ENCODE measurements at regions not wholly inside any gene's neighbourhood (a gene's known extent, or its start where the extent isn't known, plus 50 kb on each side); places are given as distances from the start of the nearest gene placed in this dataset.
A peak's percentile ranks its signal among the peaks of the same experiment; 100 is the strongest.

DNA sequence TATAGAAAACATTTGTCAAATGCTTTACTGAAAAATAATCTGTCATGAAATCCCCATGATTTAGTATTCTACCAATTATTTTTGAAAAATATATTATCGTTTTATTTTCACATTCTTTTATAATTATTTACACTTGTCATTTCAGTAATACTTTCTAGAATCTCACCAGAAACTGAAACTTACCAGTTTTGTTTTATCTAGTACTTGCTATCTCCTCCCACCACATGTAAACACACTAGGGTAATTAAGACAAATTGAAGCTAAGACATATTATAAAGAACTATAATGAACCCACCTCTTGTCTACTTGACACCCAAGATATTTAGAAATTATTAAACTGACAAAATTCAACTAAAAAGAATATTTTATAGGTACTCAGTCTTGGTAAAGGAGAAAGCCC lies 51.5 kb upstream of the GRM3 start:
- peaks cover 8% of the 10 kb centered on the region for H3K9me3 Mint-ChIP-seq
- no peaks in the 10 kb centered on the region for H3K27me3 Mint-ChIP-seq
- no peaks in the 10 kb centered on the region for H3K36me3 Mint-ChIP-seq
- no peak overlapping the region for H3K27ac Mint-ChIP-seq
- no peak overlapping the region for H3K4me3 Mint-ChIP-seq
- no peaks in the 10 kb centered on the region for H3K4me1 Mint-ChIP-seq
- DNase-seq (ENCODE audit: low spot score in 2 of 2) (no peak), ATAC-seq (ENCODE audit: low read depth) (no peak)

DNA sequence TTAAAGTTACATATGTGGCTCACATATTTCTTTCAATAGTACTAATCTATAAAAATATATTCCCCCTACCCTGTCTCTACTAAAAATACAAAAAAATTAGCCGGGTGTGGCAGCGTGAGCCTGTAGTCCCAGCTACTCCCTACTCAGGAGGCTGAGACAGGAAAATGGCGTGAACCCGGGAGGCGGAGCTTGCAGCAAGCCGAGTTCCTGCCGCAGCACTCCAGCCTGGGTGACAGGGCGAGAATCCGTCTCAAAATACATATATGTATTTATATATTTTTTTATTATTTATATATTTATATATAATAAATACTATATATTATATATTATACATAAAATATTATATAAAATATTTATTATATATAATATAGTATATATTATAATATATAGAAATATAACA lies 69.7 kb upstream of the GRM3 start:
- Mint-ChIP-seq H3K27me3 (no peaks in the 10 kb centered on the region), H3K9me3 (peaks cover 3% of the 10 kb centered on the region), H3K27ac (no peak overlapping the region), H3K4me1 (no peaks in the 10 kb centered on the region), H3K4me3 (no peak overlapping the region), H3K36me3 (no peaks in the 10 kb centered on the region)
- no peak for ATAC-seq (ENCODE audit: low read depth)
- DNase-seq (ENCODE audit: low spot score in 2 of 2), result no peak

GRCh38 chr7:86558680-86559501 lies 84.8 kb upstream of the GRM3 start:
- H3K4me1 Mint-ChIP-seq, result no peaks in the 10 kb centered on the region
- ATAC-seq (ENCODE audit: low read depth) (no peak), DNase-seq (ENCODE audit: low spot score in 2 of 2) (no peak)
- H3K27me3 Mint-ChIP-seq, result no peaks in the 10 kb centered on the region
- H3K4me3 Mint-ChIP-seq, result no peak overlapping the region
- H3K36me3 Mint-ChIP-seq, result no peaks in the 10 kb centered on the region
- H3K9me3 Mint-ChIP-seq, result no peaks in the 10 kb centered on the region
- no peak overlapping the region for H3K27ac Mint-ChIP-seq

GRCh38 chr7:86534641-86535040 lies 109.1 kb upstream of the GRM3 start:
- no peak for ATAC-seq (ENCODE audit: low read depth)
- Mint-ChIP-seq H3K36me3 (no peaks in the 10 kb centered on the region), H3K27ac (no peak overlapping the region), H3K4me3 (no peak overlapping the region), H3K4me1 (no peaks in the 10 kb centered on the region), H3K27me3 (no peaks in the 10 kb centered on the region), H3K9me3 (no peaks in the 10 kb centered on the region)
- no peak for DNase-seq (ENCODE audit: low spot score in 2 of 2)

DNA sequence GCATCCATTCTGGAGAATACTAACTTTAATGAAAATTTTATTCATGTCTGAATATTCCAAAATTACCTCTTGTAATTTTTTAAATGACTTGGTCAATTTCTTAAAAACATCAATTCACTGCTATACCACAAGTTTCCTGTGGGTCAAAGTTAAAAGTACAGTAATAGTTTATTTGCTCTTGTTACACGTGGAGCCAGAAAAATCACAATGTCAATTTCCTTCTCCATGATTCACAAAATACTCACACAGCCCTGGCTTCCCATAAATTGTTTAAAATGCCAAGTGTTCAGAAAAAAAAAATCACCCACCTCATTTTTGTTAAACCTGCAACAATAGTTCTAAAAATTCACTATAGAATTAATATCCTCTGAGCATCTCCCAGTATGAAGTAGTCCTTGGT lies 139.5 kb upstream of the GRM3 start:
- H3K4me3 Mint-ChIP-seq, result no peak overlapping the region
- no peak overlapping the region for H3K27ac Mint-ChIP-seq
- no peaks in the 10 kb centered on the region for H3K9me3 Mint-ChIP-seq
- H3K36me3 Mint-ChIP-seq, result no peaks in the 10 kb centered on the region
- ATAC-seq (ENCODE audit: low read depth) (no peak), DNase-seq (ENCODE audit: low spot score in 2 of 2) (no peak)
- H3K27me3 Mint-ChIP-seq, result no peaks in the 10 kb centered on the region
- no peaks in the 10 kb centered on the region for H3K4me1 Mint-ChIP-seq

DNA sequence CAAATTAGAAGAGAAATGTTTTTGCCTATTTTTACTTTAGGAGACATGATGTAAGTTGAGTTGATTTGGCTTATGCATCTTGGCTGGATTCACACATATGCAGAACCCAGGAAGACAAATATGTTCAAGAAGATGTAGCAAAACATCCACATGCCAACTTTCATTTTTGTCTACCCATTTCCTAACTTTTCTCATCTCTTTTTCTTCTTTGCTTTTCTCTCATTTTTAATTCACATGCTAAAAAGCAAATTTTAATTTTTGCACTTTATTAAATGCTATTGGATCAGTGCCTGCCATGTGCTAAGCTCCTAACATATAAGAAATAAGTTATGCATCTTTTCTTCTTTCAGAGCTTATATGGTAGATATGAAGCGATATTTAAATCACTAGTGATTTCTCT lies 143.7 kb upstream of the GRM3 start:
- no peak overlapping the region for H3K4me3 Mint-ChIP-seq

DNA sequence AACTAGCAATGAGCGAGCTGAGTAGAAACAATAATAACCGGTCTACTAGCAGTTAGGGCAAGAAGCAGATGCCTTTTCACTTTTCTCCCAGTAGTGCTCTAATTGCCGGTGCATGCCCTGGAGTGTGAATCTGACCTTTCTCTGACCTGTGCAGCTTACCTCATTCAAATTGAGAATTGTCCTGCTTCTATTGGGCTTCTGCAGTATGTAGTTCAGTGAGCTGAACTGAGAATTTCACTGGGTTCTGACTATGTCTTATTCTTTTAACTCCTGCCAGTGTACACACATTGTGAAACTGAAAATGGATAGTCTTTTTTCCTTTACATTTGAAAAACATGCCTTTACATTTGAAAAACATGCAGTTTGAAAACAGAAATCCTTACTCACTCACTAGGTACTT lies 157.9 kb upstream of the GRM3 start:
- Mint-ChIP-seq H3K27ac (no peak overlapping the region), H3K9me3 (no peaks in the 10 kb centered on the region), H3K4me3 (no peak overlapping the region), H3K27me3 (no peaks in the 10 kb centered on the region), H3K4me1 (no peaks in the 10 kb centered on the region), H3K36me3 (no peaks in the 10 kb centered on the region)
- DNase-seq (ENCODE audit: low spot score in 2 of 2) (no peak), ATAC-seq (ENCODE audit: low read depth) (no peak)

More for the DNA sequence above, 143.7 kb upstream of the GRM3 start:
- Mint-ChIP-seq H3K27me3 (no peaks in the 10 kb centered on the region), H3K36me3 (no peaks in the 10 kb centered on the region), H3K4me1 (no peaks in the 10 kb centered on the region), H3K9me3 (no peaks in the 10 kb centered on the region), H3K27ac (no peak overlapping the region)
- DNase-seq (ENCODE audit: low spot score in 2 of 2) (no peak), ATAC-seq (ENCODE audit: low read depth) (no peak)

DNA sequence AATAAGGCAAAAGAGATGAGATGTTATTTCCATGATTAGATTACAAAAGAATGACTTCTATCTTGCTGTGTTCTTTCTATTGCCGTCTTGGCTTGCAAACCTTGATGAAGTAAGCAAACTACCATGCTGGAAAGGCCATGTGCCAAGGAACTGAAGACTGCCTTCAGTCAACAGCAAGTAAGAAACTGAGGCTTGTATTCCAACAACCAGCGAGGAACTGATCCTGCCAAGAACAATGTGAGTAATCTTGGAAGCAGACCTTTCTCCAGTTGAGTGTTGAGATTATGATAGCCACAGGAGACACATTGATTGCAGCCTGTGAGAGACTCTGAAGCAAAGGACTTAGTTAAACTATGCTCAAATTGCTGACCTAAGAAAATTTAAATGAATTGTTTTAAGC lies 164.6 kb upstream of the GRM3 start:
- DNase-seq (ENCODE audit: low spot score in 2 of 2), result no peak

GRCh38 chr7:86477343-86477935 lies 166.3 kb upstream of the GRM3 start:
- DNase-seq (ENCODE audit: low spot score in 2 of 2) (no peak), ATAC-seq (ENCODE audit: low read depth) (no peak)
- Mint-ChIP-seq H3K27ac (no peak overlapping the region), H3K27me3 (no peaks in the 10 kb centered on the region), H3K36me3 (no peaks in the 10 kb centered on the region), H3K9me3 (peaks cover 2% of the 10 kb centered on the region), H3K4me3 (no peak overlapping the region), H3K4me1 (no peaks in the 10 kb centered on the region)

More for the DNA sequence above, 164.6 kb upstream of the GRM3 start:
- Mint-ChIP-seq H3K9me3 (peaks cover 2% of the 10 kb centered on the region), H3K36me3 (no peaks in the 10 kb centered on the region), H3K27me3 (no peaks in the 10 kb centered on the region), H3K4me3 (no peak overlapping the region), H3K4me1 (no peaks in the 10 kb centered on the region), H3K27ac (no peak overlapping the region)
- ATAC-seq (ENCODE audit: low read depth), result no peak

DNA sequence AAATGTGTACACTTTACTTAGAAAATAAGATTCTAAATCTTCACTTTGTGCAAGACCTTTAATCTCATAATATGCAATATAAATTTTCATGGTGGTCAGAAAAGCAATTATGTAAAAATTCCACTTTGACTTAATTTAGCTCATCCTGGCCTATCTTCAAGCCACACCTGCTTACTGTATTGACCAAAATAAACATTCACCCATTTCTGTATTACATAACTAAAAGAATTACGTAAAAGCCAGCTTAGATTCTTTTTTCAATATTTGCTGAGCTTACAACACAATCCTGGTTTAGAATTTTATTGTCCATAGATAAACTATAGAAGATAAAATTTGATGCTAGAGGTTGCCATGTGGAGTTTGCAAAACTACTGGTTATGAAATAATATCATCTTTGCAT lies 172.9 kb upstream of the GRM3 start:
- Mint-ChIP-seq H3K27ac (no peak overlapping the region), H3K4me3 (no peak overlapping the region), H3K36me3 (no peaks in the 10 kb centered on the region), H3K9me3 (no peaks in the 10 kb centered on the region), H3K4me1 (no peaks in the 10 kb centered on the region), H3K27me3 (no peaks in the 10 kb centered on the region)
- no peak for ATAC-seq (ENCODE audit: low read depth)
- no peak for DNase-seq (ENCODE audit: low spot score in 2 of 2)

DNA sequence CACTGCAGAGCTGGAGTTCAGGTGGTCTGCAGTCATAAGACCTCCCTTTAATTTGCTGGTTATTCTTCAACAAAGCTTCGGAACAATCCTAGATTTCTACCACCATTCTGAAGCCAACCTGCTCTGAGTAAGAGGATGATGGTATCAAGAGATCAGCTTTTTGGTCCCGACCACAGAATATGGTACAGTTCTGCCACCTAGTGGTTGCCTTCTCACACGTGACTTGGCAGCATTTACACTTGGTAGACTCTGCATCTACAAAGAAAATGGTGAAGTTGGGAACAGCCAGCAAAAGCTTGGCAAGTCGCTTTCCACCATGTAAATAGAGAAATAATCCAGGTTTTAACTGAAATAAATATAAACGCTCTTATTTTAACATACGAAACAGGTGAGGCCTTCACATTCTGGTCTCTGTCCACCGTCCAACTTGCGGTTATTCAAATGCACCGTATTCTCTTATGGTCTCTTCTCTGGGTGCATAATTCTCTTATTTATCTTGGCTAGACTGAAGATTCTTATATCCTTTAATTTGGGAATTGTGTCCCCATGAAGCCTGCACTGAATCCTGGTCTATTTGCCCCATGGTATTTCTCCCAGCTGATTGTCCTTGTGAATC lies 173.9 kb upstream of the GRM3 start:
- no peak overlapping the region for H3K27ac Mint-ChIP-seq
- DNase-seq (ENCODE audit: low spot score in 2 of 2) (peak; percentile 12 to 36), ATAC-seq (ENCODE audit: low read depth) (peak; percentile 58)
- H3K27me3 Mint-ChIP-seq, result no peaks in the 10 kb centered on the region
- no peaks in the 10 kb centered on the region for H3K36me3 Mint-ChIP-seq
- H3K4me3 Mint-ChIP-seq, result no peak overlapping the region
- no peaks in the 10 kb centered on the region for H3K9me3 Mint-ChIP-seq
- H3K4me1 Mint-ChIP-seq, result no peaks in the 10 kb centered on the region

DNA sequence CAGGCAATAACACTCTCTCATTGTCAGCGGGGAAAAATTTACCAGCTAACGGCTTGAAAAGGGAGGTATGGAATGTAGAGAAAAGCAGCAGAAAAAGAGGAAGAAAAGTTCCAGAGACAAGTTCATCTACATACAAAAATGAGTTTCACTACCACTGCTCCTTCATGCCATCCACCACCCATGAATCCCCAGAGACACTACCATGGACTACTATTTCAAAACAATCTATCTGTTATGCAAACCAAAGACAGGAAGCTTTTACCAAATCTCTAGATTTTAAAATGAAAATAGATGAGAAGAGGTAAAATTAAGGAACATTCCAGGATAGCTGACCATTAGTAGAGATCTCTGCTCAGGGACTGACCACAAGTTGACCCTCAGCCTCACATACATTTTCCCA lies 189.0 kb upstream of the GRM3 start:
- no peaks in the 10 kb centered on the region for H3K27me3 Mint-ChIP-seq
- no peaks in the 10 kb centered on the region for H3K36me3 Mint-ChIP-seq
- no peaks in the 10 kb centered on the region for H3K4me1 Mint-ChIP-seq
- H3K9me3 Mint-ChIP-seq, result no peaks in the 10 kb centered on the region
- no peak overlapping the region for H3K27ac Mint-ChIP-seq
- ATAC-seq (ENCODE audit: low read depth) (no peak), DNase-seq (ENCODE audit: low spot score in 2 of 2) (no peak)
- no peak overlapping the region for H3K4me3 Mint-ChIP-seq

DNA sequence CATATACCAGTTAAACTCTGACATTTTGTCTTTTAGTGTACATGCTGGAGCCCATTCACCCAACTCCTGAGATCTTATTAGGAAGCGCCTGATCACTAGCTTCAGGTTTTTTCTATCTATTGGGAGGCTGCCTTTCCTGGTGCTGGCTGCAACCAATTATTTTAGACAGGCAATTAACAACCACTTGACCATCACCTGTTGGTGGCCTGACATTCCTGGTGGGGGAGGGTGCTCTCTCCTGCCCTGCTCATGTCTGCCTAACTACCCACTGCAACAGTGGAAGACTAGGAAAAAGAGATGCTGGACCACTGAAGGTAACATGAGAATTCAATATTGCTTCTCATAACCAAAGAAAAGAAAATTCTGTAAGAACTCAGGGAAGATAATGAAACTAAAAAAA lies 190.3 kb upstream of the GRM3 start:
- Mint-ChIP-seq H3K4me1 (no peaks in the 10 kb centered on the region), H3K9me3 (no peaks in the 10 kb centered on the region)
- no peak for ATAC-seq (ENCODE audit: low read depth)

GRCh38 chr7:86448856-86449255 lies 194.9 kb upstream of the GRM3 start:
- no peaks in the 10 kb centered on the region for H3K36me3 Mint-ChIP-seq
- no peak overlapping the region for H3K27ac Mint-ChIP-seq
- H3K4me3 Mint-ChIP-seq, result no peak overlapping the region
- no peak for DNase-seq (ENCODE audit: low spot score in 2 of 2)
- no peak for ATAC-seq (ENCODE audit: low read depth)
- no peaks in the 10 kb centered on the region for H3K27me3 Mint-ChIP-seq
- H3K4me1 Mint-ChIP-seq, result no peaks in the 10 kb centered on the region
- peaks cover 3% of the 10 kb centered on the region for H3K9me3 Mint-ChIP-seq

More for the DNA sequence above, 190.3 kb upstream of the GRM3 start:
- H3K27ac Mint-ChIP-seq, result no peak overlapping the region
- no peaks in the 10 kb centered on the region for H3K36me3 Mint-ChIP-seq
- no peak for DNase-seq (ENCODE audit: low spot score in 2 of 2)
- no peaks in the 10 kb centered on the region for H3K27me3 Mint-ChIP-seq
- H3K4me3 Mint-ChIP-seq, result no peak overlapping the region

Data from memory B cell (primary cell).